ENCODE measurements at regions not wholly inside any gene's neighbourhood (a gene's known extent, or its start where the extent isn't known, plus 50 kb on each side); places are given as distances from the start of the nearest gene placed in this dataset.

GRCh38 chr12:131507094-131507493 is 203.8 kb upstream of the SFSWAP start:
- no peak for TF ChIP-seq CTCF (IDR thresholded peaks at IDR 0.05)
- TF ChIP-seq EP300 (IDR thresholded peaks at IDR 0.05) = no peak
- no peak for TF ChIP-seq POLR2A (IDR thresholded peaks at IDR 0.05)
